H1 (cell line): ENCODE measurements at regions not wholly inside any gene's neighbourhood (a gene's known extent, or its start where the extent isn't known, plus 50 kb on each side); places are given as distances from the start of the nearest gene placed in this dataset.

Source experiments
- BACH1 ChIP-seq: IDR thresholded peaks from 2 replicates; pipeline ENCODE4 v1.6.1; 2012; ENCODE audit warnings: low read length, improper control_type of control experiment
- CEBPB ChIP-seq: IDR thresholded peaks from 2 replicates; pipeline ENCODE4 v1.6.1; 2012; ENCODE audit warnings: low read depth, low read length
- CHD7 ChIP-seq: fragments of 300-600 bp; sonication (generic); IDR thresholded peaks from 2 replicates; pipeline ENCODE4 v1.7.1; 2012; ENCODE audit warnings: low read length, moderate library complexity, mild to moderate bottlenecking, inconsistent platforms; ENCODE audit not compliant: insufficient replicate concordance
- JUND ChIP-seq: IDR thresholded peaks from 2 replicates; pipeline ENCODE4 v1.6.1; 2011; ENCODE audit warnings: mild to moderate bottlenecking, improper control_type of control experiment, low read length
- POLR2AphosphoS5 ChIP-seq: IDR thresholded peaks from 2 replicates; pipeline ENCODE4 v1.6.1; 2011; ENCODE audit warnings: low read depth, low read length
- RBBP5 ChIP-seq: IDR thresholded peaks from 2 replicates; pipeline ENCODE4 v1.7.1; 2012; ENCODE audit warnings: low read depth, mild to moderate bottlenecking, inconsistent platforms, low read length, moderate library complexity, borderline replicate concordance
- SAP30 ChIP-seq: fragments of 300-600 bp; sonication (generic); IDR thresholded peaks from 2 replicates; pipeline ENCODE4 v1.7.1; 2012; ENCODE audit warnings: low read length, moderate library complexity, mild to moderate bottlenecking, inconsistent platforms; ENCODE audit not compliant: insufficient read depth, insufficient replicate concordance
- SIX5 ChIP-seq: IDR thresholded peaks from 2 replicates; pipeline ENCODE4 v1.6.1; 2011; ENCODE audit warnings: mild to moderate bottlenecking, low read depth, low read length
- TEAD4 ChIP-seq: IDR thresholded peaks from 2 replicates; pipeline ENCODE4 v1.6.1; 2012; ENCODE audit warnings: low read depth, low read length, inconsistent platforms, mixed read lengths
- USF2 ChIP-seq: IDR thresholded peaks from 2 replicates; pipeline ENCODE4 v1.6.1; 2011; ENCODE audit warnings: low read length, improper control_type of control experiment

DNA sequence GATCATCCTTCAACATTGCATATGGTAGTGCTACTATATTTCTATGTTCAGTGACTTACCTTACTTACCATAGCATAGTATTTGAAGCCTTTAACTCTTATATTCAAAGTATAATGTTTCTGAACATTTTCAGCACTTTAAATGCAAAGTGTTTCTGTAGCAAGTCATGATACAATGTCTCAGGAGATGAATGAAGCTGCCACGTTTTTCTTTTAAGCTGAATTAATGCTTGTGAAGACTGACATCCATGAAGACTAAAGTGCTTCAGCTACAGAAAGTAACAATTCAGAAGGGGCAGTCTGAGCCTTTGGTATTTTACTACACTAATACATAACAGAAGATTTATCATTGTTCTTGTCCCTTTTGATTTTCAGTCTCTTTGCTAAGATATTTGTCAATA is 709.1 kb upstream of the ARRDC3 start (continued):
- TF ChIP-seq BACH1 (no peak), RBBP5 (no peak), USF2 (no peak), SAP30 (no peak), TEAD4 (no peak), SIX5 (no peak), CHD7 (no peak), CEBPB (no peak), POLR2AphosphoS5 (no peak), JUND (no peak)
- TF ChIP-seq, all 59 proteins: peak for 0
